Mucosa of rectum (tissue), 2 donors: ENCODE measurements at regions not wholly inside any gene's neighbourhood (a gene's known extent, or its start where the extent isn't known, plus 50 kb on each side); places are given as distances from the start of the nearest gene placed in this dataset.

Experiments
- H3K27ac ChIP-seq, 2 donors: one replicate each; pipeline ENCODE4 v1.7.0; 2013; ENCODE audit warnings: inconsistent platforms in 2 of 2, low read depth in 2 of 2, low read length in 2 of 2
- H3K27me3 ChIP-seq, 2 donors: one replicate each; pipeline ENCODE4 v1.7.0; 2013; ENCODE audit warnings: low read length in 2 of 2; ENCODE audit not compliant: control insufficient read depth in 2 of 2, insufficient read depth in 2 of 2
- H3K36me3 ChIP-seq, 2 donors: one replicate each; pipeline ENCODE4 v1.7.0; 2013; ENCODE audit warnings: low read length in 2 of 2; ENCODE audit not compliant: control insufficient read depth in 2 of 2, insufficient read depth in 2 of 2
- H3K4me1 ChIP-seq, 2 donors: one replicate each; pipeline ENCODE4 v1.7.0; 2013; ENCODE audit warnings: low read length in 2 of 2, mild to moderate bottlenecking in 1 of 2; ENCODE audit not compliant: control insufficient read depth in 2 of 2, insufficient read depth in 2 of 2
- H3K4me3 ChIP-seq, 2 donors: one replicate each; pipeline ENCODE4 v1.7.0; 2013; ENCODE audit warnings: low read length in 2 of 2
- H3K9ac ChIP-seq, 2 donors: one replicate each; pipeline ENCODE4 v1.7.0; 2013; ENCODE audit warnings: low read length in 2 of 2, low read depth in 1 of 2, mild to moderate bottlenecking in 1 of 2
- H3K9me3 ChIP-seq, 2 donors: one replicate each; pipeline ENCODE4 v1.7.0; 2013; ENCODE audit warnings: low read length in 2 of 2; ENCODE audit not compliant: control insufficient read depth in 2 of 2
- donor health status: healthy.
- donor health status: Normal muscosa, but diverticular disease.

GRCh38 chr19:29085630-29086029 lies 127.3 kb downstream of the UQCRFS1 start:
- no peaks in the 10 kb centered on the region for H3K4me1 ChIP-seq
- H3K4me3 ChIP-seq: no peak overlapping the region
- no peaks in the 10 kb centered on the region for H3K36me3 ChIP-seq
- no peak overlapping the region for H3K9ac ChIP-seq
- H3K9me3 ChIP-seq: no peaks in the 10 kb centered on the region
- no peaks in the 10 kb centered on the region for H3K27me3 ChIP-seq
- H3K27ac ChIP-seq: no peak overlapping the region

- Histone ChIP-seq H3K36me3 (no peaks in the 10 kb centered on the region), H3K4me1 (no peaks in the 10 kb centered on the region), H3K9me3 (no peaks in the 10 kb centered on the region), H3K27me3 (no peaks in the 10 kb centered on the region), H3K4me3 (no peak overlapping the region), H3K9ac (no peak overlapping the region), H3K27ac (no peak overlapping the region)
Observed at GRCh38 chr19:29085206-29085605, 127.7 kb downstream of the UQCRFS1 start.

GRCh38 chr19:29084266-29084665 lies 128.7 kb downstream of the UQCRFS1 start:
- Histone ChIP-seq H3K36me3 (no peaks in the 10 kb centered on the region), H3K9me3 (no peaks in the 10 kb centered on the region), H3K9ac (no peak overlapping the region), H3K27me3 (no peaks in the 10 kb centered on the region), H3K27ac (no peak overlapping the region), H3K4me3 (no peak overlapping the region), H3K4me1 (no peaks in the 10 kb centered on the region)

DNA sequence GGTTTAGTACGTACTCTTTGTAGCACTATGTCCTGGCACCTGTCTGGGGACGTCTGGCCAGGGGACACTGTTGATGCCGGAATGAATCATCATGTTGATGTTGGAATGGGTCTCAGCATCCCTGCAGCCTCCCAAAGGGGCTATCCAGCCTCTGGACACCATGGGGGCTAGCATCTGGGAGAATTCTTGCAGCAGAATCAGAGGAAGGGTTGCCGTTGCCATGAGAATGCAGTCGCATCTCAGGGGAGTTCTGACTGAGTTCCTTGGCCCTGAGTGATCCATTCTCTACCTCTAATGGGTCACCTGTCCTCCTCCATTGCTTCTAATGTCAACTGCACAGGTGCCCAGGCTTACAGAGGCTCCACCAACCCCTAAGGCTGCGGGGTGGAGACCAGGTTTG lies 129.1 kb downstream of the UQCRFS1 start:
- Histone ChIP-seq H3K36me3 (no peaks in the 10 kb centered on the region), H3K4me1 (no peaks in the 10 kb centered on the region), H3K27me3 (no peaks in the 10 kb centered on the region), H3K4me3 (no peak overlapping the region), H3K9ac (no peak overlapping the region), H3K27ac (no peak overlapping the region), H3K9me3 (no peaks in the 10 kb centered on the region)

DNA sequence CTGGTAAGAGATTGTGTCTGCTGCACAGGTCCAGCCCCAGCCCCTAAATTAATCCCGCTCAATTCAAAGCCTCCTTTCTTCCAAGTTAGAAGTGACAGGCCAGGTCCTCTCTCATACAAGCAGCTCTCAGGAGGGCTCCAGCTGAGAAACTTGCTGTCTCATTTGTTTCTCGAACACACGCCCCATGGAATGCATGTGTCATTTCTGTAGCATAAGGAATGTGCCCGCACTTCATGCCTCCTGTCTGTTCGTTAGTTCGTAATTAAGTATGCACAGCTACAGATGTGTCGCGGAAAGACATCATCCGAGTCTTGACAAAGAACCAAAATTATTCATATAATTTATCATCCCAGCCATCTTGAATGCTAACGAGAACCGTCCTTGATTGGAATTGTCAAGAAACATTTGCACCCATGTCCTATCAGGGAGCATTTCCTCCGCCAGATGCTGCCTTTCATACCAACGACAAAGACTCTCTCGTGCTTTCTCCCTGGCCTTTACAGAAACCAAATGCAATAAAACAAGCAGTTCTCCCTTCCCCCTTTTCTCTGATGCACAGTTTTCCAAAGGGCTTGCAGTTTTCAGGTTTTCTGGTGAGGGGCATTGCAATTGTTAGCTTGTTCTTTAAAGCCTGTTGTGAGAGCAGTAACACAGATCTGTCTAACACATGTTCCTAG lies 133.5 kb downstream of the UQCRFS1 start:
- H3K9ac ChIP-seq: no peak overlapping the region

GRCh38 chr19:29076963-29077362 lies 136.0 kb downstream of the UQCRFS1 start:
- no peaks in the 10 kb centered on the region for H3K4me1 ChIP-seq
- no peak overlapping the region for H3K4me3 ChIP-seq
- no peaks in the 10 kb centered on the region for H3K9me3 ChIP-seq
- H3K27me3 ChIP-seq: peaks cover 0 to 2% of the 10 kb centered on the region in 2 donors
- H3K9ac ChIP-seq: no peak overlapping the region
- no peaks in the 10 kb centered on the region for H3K36me3 ChIP-seq
- no peak overlapping the region for H3K27ac ChIP-seq

More for the DNA sequence above, 133.5 kb downstream of the UQCRFS1 start:
- no peaks in the 10 kb centered on the region for H3K4me1 ChIP-seq
- no peak overlapping the region for H3K27ac ChIP-seq
- H3K9me3 ChIP-seq: no peaks in the 10 kb centered on the region
- no peaks in the 10 kb centered on the region for H3K36me3 ChIP-seq
- H3K4me3 ChIP-seq: no peak overlapping the region
- H3K27me3 ChIP-seq: peaks cover 0 to 2% of the 10 kb centered on the region in 2 donors

DNA sequence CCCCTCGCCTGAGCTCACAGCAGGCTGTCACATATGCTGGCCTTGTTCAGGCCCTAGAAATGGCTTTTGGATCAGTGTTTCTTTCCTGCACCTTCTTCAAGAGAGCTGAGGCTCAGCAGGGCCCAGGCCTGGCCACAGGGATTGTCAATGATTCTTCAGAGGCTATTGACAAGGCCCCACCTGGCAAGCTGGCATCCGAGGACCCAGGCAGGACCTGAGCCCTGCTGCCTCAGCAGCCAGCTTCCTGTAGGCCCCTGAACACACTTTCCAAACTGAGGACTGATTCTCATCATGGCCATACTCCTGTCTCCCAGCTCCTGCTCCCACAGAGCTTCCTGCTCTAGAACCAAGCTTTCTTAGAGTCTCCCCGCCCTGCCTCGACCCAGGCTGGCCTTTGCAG lies 136.8 kb downstream of the UQCRFS1 start:
- H3K27me3 ChIP-seq: peaks cover 0 to 2% of the 10 kb centered on the region in 2 donors
- H3K9ac ChIP-seq: no peak overlapping the region
- no peak overlapping the region for H3K27ac ChIP-seq
- no peaks in the 10 kb centered on the region for H3K9me3 ChIP-seq
- no peak overlapping the region for H3K4me3 ChIP-seq
- H3K36me3 ChIP-seq: no peaks in the 10 kb centered on the region
- H3K4me1 ChIP-seq: no peaks in the 10 kb centered on the region

- H3K9me3 ChIP-seq: no peaks in the 10 kb centered on the region
Observed at GRCh38 chr19:29075149-29075548, 137.8 kb downstream of the UQCRFS1 start.

DNA sequence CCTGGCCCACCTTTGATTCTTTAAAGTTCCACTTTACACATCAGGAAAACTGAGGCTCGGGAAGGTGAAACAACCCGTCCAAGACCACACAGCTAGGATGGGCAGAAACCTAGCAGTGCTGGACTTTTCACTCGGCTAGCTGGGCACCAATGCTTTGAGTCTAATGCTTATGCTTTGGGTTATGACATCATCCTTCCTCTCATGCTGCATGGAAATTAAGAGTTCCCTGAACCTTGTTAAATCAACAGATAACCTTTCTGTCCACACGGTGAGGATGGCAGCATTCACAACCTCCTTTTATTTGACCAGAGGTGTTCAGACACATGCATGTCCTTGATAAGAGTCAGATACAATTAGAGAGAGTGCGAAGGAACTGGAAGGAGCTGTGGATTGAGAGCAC lies 138.4 kb downstream of the UQCRFS1 start:
- Histone ChIP-seq H3K27ac (no peak overlapping the region), H3K9me3 (no peaks in the 10 kb centered on the region), H3K36me3 (no peaks in the 10 kb centered on the region), H3K4me1 (no peaks in the 10 kb centered on the region), H3K9ac (no peak overlapping the region), H3K27me3 (peaks cover 0 to 2% of the 10 kb centered on the region in 2 donors), H3K4me3 (no peak overlapping the region)

More at GRCh38 chr19:29075149-29075548, 137.8 kb downstream of the UQCRFS1 start:
- no peak overlapping the region for H3K27ac ChIP-seq
- no peaks in the 10 kb centered on the region for H3K36me3 ChIP-seq
- peaks cover 0 to 2% of the 10 kb centered on the region in 2 donors for H3K27me3 ChIP-seq
- H3K4me3 ChIP-seq: no peak overlapping the region
- H3K9ac ChIP-seq: no peak overlapping the region
- H3K4me1 ChIP-seq: no peaks in the 10 kb centered on the region

DNA sequence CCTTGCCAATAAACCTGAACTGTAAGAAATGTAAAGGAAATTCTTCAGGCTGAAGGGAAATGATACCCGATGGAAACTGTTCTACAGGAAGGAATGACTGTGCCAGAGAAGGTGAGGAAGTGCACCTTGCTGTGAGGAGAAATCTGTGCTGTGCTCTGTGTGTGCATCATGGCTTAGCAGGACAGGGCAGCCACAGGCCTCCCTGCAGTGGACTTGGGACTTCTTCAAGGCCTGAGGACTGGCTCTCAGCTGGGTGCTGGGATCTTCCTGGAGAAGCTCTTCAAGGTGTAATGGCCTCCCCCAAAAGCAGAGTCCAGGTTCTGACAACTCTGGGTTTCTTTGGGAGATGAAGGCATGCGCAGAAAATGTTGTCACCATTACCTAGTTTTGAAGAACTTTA lies 145.1 kb downstream of the UQCRFS1 start:
- Histone ChIP-seq H3K4me3 (no peak overlapping the region), H3K4me1 (no peaks in the 10 kb centered on the region), H3K9me3 (peaks cover 0 to 2% of the 10 kb centered on the region in 2 donors), H3K27ac (no peak overlapping the region), H3K36me3 (no peaks in the 10 kb centered on the region), H3K9ac (no peak overlapping the region), H3K27me3 (no peaks in the 10 kb centered on the region)
